ENCODE measurements at regions not wholly inside any gene's neighbourhood (a gene's known extent, or its start where the extent isn't known, plus 50 kb on each side); places are given as distances from the start of the nearest gene placed in this dataset.

DNA sequence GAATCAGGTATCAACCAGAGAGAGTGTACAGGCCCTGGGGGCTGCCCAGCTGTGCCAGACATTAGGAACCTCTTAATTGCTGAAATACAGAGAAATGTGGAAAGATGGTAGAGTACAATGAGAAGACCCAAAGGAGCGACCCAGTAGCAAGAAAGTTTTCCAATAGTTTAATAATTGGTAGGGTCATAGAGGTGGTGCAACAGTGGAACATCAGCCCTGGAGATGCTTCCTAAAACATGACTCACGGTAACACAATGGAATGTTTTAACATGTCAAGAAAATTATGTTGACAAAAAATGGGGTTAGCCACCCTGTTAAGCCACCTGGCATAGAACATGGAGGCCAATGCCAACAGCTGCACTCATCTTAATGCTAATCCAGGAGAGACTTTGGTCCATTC, 284.1 kb downstream of the ELAVL2 start:
- no peak for DNase-seq (ENCODE audit: low spot score)

DNA sequence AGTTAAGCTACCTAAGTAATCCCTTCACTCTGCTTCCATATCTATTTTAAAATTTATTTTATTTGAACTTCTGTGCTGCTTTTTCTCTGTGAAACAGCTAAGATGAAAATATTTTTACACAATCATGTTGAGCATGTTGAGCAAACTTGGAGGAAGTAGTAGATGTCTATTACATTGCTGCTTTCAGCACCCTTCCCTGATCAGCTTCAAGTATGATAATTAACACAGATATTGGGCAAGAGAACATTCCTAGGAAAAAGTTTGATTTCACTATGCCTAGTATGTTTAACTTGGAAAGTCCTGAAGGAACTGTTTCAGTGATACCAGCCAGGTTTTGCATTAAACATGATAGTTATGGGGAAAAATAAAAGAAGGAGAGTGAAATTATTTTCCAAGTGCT, 283.6 kb downstream of the ELAVL2 start:
- no peak for DNase-seq (ENCODE audit: low spot score)

DNA sequence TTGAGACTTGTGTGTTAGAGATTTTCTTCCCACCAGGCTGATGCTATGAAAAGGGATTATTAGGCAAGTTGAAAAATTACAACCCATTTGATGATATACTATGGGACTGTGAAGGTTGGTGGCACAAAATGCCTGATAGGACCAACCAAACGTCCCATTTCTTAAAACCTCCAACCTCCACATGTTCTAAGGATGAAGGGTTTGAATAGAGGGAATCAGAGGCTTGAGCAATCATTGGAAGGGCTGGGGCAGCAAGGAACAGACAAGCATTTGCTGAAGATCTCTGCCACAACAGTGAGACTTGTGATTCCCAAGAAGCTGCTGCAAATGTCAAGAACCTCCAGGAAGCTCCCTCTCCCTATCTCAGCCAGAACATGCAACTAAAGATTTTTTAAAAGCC, 283.1 kb downstream of the ELAVL2 start:
- DNase-seq (ENCODE audit: low spot score) = no peak

DNA sequence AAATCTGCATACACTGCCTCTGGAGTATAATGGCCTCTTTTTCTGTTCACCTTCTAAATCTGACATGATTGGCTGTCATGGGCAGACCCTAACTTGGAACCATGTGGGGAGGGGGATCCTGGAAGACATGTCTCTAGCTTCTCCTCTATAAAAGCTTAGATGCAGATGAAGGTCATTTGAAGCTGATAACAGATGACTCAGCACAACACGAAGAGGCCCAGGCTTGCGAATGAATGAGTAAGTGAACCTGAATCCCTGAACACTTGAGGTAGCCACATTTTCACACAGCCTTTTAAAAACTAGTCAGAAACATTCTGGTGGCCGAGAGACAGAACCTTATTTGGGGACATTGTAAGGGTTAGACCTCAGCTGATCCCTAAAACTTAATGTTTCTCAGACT, 282.6 kb downstream of the ELAVL2 start:
- DNase-seq (ENCODE audit: low spot score) = no peak

DNA sequence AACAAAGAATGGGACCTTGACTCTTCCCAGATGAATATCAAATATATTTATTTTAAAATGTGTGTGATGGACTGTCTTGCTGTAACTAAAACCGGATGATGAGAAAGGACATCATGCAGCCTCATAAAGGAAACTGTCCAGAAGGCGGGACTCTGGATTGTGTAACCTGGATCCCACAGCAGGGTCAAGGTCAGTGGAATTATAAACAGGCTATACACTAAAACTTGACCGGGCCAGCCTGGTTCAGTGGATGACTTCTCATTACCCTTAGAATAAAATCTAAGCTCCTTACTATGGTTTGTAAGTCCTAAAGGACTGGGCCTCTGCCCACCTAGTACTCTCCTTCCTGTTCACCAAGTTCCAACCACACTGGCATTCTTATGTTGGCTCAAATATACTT, 280.3 kb downstream of the ELAVL2 start:
- no peak for DNase-seq (ENCODE audit: low spot score)

DNA sequence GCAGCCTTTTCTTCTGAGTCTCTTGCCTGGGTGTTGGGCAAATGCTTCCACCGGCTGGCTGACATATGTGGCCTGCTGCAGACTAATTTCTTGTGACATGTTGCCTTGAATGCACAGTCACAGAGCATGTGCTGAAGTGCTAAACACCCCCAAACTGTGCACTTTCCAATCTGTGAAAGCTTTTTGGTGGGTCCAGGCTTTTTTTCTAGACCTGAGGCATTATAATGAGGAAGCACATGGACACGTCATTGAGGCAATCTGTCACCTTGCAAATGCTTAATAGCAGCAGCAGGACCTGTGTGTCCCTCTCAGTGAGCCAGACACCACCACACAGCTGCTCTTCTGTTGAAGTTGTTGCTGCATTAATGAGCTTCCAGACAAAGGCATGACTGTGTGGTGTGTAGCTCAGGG, 274.7 kb downstream of the ELAVL2 start:
- no peak for DNase-seq (ENCODE audit: low spot score)

DNA sequence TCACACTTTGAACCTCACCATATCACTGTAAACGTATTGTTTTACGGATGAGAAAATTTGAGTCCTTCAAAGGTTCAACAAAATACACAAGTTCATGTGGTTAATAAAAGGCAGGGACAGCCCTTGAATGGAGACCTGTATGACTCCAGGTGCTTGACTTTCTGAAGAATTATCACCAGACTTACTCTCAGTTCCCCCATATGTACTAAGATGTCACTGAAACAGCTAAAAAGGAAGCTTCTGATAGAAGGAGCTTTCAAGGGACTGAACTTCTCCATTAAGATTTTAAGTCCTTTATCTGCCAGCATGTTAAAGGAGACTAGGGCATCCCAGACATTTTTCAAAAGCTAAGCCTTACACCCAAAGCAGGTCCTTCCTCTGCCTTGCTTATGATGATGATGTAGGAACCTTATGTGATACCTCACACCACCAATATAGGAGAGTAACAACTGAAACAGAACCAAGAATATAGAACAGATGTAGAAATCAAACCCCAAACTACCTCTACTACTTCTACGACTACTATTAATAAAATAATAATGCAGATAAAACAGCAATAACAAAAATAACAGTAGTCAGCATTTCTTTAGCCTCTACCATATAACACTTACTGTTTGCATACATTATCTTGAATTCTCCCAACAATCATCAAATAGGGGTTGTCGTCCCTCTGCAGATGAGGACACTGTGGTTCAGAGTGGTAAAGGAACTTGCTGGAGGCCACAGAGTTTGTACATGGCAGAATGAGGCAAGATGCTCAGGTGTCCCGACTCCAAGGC, 273.9 kb downstream of the ELAVL2 start:
- DNase-seq (ENCODE audit: low spot score) = no peak

DNA sequence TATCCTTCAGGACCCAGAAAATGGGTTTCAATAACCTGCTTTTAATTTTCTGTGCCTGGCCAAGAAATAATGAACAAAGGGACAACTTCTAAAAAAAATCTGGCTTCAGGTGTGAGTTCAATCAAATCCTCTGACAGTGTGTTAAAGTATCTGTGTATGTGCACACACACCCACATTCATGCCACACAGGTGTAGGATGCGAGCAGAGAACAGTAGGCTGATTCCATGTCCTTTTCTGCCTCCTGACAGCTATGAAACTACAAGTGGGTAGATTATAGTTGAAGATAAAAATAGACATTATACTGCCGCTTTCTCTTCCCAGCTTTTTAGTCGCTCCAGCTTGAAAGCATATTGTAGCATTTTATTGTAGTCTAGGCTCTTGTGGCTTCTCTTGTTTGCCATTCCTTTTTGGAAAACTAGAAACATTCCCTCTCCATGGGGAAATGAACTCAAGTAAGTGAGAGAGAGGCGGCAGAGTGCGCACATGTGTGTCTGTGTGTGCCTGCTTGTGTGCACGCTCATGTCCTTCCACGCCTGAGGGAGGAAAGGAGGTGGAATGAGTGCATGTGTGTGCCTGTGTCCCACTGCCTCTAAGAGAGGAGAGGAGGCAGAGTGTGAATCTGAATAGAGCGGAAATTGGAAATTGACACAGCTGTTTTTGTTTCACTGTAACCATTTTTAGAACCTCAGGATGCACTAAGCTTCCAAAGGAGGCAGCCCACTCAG, 273.0 kb downstream of the ELAVL2 start:
- DNase-seq (ENCODE audit: low spot score) = no peak

DNA sequence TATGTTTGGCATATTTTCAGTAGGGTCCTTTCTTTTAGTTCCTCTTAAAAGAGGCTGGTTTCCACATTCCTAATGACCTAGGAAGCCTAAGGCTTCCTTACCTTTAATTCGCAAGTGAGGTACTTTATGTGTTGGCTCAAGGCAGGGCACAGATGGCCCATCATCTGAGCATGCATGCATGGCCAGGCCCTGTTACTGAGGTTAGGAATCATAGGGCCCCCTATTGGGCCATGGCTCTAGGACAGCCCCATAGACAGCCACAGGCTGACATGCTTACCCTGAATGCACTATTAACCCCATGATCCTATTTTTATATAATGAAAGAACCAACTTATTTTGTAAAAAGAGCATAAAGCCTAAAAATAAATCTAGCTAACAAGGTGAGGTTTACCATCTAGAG, 271.4 kb downstream of the ELAVL2 start:
- DNase-seq (ENCODE audit: low spot score) = no peak

DNA sequence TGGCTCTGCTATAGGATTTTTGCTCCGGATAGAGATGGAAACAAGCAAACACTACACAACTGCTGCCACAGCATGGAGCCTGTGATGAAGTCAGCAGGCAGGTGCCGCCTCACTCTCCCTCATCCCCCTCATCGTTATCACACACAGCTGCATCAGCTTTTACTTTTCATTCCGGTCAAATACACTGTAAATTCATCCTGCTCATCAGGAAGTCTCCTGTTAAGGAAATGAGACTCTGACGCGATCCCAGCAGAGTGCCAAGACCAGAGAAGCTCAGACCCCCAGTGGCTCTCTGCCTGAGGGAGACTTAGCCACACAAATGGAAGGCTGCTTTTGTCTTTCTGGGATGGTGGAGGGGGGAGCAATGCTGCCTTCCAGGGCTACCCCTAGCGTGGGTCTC, 270.2 kb downstream of the ELAVL2 start:
- DNase-seq (ENCODE audit: low spot score) = no peak

DNA sequence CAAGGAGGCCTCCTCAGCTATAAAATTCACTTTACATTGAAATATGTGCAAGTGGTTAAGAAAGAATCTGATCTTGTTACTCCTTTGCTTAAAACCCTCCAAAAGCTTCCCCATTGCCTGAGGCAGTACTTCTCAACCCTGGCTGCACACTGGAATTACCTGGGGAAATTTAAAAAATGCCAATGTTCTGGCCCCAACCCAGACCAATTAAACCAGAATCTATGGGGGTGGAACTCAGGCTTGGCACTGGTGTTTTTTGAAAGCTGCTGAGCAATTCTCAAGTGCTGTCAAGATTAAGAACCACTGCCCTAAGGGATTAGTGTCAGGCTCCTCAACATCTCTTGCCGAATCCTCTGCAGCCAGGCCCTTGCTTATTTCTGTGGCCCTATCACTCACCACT, 269.6 kb downstream of the ELAVL2 start:
- DNase-seq (ENCODE audit: low spot score) = no peak

DNA sequence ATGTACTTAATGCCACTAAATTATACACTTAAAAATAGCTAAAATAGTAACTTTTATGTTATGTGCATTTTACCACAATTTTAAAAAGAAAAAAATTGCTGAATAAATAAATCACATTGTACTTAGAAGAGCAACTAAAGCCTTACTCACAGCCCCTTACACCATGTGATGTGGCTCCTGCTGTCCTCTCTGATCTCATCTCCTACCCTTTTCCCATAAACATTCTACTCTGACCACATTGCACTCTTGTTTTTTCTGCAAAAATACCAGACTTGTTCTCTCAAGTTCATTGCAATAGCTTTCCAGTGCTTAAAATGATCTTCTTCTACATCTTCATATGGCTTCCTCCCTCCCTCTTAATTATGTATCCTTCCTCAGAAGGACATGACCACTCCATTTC, 268.4 kb downstream of the ELAVL2 start:
- no peak for DNase-seq (ENCODE audit: low spot score)

DNA sequence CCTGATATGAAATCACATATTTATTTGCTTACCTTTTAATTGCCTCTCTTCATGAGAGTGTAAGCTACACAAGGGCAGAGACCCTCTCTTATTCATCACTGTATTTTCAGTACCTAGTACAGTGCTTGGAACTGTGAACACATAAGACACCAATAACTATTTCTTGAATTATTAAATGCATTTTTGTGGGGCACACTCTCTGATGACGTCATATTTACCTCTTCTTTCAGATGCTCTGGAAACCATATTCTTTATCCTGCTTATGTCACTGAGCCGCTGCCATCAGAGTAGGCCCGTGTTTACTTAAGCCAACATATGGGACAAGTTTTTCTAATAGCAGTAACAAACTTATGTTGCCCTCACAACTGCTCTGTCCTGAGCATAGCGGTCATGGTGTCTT, 266.5 kb downstream of the ELAVL2 start:
- no peak for DNase-seq (ENCODE audit: low spot score)

DNA sequence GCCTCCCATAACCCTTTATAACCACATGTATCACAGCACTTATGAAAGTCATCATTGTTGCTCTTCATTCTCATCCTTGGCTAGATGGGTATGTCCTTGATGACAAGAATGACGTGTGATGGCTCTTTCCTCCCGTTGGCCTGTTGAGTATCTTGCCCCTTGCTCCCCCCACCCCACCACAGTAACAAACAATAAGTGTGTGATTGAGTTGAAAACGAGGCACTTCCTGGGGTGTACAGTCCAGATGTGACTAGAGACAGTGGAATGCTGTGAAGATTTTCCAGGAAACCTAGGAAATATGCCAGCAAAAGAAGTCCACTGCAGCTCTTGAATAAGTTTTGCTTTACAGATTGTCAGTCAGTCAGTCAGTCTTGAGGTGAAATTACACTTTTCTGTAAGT, 262.5 kb downstream of the ELAVL2 start:
- no peak for DNase-seq (ENCODE audit: low spot score)

DNA sequence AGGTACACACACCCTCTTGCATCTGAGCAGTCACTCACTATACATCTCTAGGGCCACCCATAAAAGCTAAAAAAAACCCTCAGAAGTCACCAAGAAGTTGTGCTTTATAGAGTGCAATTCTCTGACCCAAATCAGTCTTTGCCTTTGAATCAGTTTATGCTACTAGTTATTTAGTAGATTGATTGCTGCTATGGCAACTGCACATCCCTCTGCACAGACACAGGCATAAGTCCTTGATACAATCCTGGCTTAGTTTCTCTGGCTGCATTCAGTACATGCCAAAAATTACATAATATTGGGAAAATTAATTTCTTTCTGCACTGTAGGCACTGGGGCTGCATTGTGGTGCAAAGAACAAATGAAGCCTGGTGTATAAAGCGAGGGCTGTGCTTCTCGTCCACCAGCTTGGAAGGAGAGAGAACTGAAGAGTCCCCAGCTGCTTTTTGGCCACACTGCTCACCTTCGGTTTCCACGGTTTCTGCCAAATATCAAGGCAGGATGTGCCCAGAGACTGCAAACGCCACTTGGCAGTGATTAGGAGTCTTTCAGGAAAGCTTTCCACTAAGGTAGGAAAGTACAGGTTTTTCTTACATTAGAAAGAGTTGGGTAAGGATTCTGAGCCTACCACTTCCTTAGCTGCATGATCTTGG, 258.4 kb downstream of the ELAVL2 start:
- no peak for DNase-seq (ENCODE audit: low spot score)

DNA sequence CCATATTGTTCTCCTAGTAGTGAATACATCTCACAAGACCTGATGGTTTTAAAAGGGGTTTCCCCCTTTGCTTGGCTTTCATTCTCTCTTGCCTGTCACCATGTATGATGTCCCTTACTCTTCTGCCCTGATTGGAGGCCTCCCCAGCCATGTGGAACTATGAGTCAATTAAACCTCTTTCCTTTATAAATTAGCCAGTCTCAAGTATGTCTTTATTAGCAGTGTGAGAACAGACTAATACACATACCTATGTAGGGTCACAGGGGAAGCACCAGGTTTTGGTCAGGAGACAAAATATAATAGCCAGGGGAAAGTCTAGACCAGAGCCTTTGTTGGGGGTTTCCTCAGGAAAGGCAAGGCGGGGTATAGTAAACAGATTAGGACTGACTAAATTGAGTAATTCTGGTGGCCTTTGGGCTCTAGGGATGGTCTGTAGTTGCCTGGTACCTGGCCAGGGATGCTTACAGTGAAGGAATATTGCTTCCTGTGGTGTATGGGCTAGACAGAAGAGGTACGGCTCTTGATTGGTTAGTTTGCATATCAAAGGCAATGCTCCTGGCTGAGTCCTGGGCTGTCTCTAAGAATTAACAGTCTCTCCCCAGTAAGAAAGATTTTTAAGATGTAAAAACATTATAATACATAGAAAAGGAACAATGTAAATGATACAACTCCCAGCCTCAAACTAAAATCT, 254.5 kb downstream of the ELAVL2 start:
- DNase-seq (ENCODE audit: low spot score) = no peak

DNA sequence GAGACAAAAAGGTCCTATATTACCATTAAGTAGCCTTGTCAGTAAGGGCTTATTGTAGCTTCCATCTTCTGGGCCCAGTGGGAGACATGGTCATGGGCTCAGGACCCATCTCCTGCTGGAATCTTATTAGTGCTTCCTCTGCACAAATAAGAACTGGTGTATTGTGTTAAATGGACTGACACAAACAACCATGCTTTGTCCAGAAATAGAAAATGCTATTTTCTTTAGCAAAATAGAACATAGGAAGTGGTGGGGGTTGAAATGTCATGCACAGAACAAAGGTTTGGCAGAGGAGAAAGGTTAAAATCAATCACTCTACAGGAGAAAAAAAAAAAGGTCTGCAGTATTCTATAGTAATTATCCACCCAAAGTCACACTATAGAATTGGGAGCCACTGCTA, 252.2 kb downstream of the ELAVL2 start:
- no peak for DNase-seq (ENCODE audit: low spot score)

DNA sequence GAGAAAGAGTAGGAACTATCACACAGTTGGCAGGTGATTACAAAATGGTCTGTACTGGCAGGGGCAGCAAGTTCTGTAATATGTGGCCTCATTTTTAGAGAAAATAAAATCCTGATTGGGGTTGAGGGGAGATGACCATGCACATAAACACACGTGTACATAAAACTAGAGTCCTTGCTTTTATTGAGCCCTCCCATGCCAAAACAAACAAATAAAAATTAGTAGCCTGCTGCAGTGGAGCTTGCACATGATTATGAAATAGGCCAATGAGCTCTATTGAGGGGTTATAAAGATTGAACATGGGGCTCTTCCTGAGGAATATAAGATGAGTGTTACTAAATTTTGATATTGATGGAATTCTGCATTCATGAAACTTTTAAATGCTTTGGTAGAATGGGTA, 248.4 kb downstream of the ELAVL2 start:
- DNase-seq (ENCODE audit: low spot score) = no peak

DNA sequence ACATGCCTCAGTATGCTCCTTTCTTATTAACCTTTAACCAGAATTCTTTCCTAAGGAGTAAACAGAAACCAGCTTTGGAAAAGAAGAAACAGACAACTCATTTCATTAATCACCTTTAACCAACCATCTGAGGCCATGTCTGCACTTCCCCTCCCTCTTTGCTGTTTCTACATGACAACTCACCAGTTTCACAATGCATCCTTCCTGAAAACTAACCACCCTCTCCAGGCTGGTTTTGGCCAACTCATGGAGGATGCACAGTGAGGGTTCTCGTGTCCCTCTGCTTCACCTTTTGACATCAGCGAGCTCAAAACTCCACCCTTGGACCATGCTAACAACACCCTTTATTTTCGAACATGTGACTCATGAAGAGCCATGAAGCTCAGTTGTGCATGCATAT, 244.1 kb downstream of the ELAVL2 start:
- no peak for DNase-seq (ENCODE audit: low spot score)

DNA sequence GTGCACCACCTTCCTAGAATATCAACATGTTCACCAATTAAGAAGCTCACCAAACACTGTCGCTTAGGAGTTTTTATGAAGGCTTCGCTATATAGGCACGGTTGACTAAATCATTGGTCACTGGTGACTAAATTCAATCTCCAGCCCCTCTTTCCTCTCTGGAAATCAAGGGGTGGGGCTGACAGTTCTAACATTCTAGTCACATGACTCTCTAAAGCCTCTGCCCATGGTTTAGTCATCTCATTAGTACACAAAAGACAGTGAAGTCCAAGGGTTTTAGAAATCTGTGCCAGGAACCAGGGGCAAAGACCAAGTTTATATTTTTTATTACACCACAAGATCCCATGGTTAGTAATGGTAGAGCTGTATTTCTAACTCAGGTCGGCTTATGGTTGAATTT, 243.2 kb downstream of the ELAVL2 start:
- DNase-seq (ENCODE audit: low spot score) = no peak

DNA sequence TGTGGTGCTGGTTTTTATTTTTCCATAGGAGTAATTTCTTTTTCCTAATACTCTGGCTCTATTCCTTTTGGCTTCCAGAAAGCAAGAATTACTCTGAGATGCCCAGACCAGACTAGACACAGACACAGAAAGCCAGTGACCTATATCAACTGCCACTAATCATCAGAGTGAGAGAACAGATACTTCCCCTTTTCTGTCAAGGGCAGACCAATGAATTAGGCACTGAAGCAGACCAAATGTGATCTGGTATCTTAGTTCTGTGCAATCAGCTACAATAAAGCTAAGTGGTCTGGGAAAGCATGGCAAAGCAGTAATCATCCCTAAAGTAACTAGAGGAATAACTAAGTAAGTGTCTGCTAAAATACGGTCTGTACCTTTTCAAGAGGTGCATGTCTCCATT, 239.1 kb downstream of the ELAVL2 start:
- no peak for DNase-seq (ENCODE audit: low spot score)

DNA sequence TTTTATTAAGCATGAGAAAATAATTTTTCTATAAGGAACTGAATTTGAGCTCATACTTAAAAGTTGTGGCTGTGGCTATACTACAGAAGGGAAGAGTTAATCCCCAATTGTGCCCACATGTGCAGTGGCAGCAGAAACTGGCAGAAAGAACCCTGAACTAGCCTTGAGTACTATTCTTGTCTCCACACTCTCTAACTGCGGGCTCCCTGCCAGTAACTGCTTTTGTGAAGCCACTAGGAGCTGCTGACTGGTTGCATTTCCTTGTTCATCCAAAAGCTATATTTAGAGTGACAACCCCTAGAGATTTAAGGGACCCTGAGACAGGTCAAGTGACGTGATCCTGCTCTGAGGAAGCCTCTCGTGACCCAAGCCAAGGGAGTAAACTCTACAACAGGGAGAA, 238.6 kb downstream of the ELAVL2 start:
- no peak for DNase-seq (ENCODE audit: low spot score)

DNA sequence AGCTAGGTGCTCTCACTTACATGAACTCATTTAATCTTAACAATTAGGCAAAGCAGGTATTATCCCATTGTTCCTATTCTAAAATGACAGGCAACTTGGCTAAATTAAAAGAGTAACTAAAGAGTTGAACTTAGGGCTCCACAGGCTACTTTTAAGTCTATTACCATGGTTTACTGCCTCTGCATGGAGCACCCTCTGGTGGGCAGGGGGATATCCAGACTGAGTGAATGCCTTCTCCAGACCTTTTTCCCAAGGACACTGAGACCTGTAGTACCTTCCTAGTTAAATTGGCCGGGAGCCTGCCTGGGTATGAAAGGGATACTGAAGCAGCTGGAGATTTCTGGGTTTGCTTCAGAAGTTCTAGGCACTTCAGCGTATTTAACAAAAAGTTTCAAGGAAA, 238.1 kb downstream of the ELAVL2 start:
- no peak for DNase-seq (ENCODE audit: low spot score)

Data from RKO (cell line).